ENCODE measurements at regions not wholly inside any gene's neighbourhood (a gene's known extent, or its start where the extent isn't known, plus 50 kb on each side); places are given as distances from the start of the nearest gene placed in this dataset.

- no peak for TF ChIP-seq GATA3 (IDR thresholded peaks at IDR 0.05; ENCODE audit: low read depth, low read length)
- no peak for TF ChIP-seq GATA2 (IDR thresholded peaks at IDR 0.05; ENCODE audit: low read depth, low read length)
Observed at GRCh38 chr2:136185981-136186776, 68.2 kb upstream of the CXCR4 start.

Data from SH-SY5Y (cell line).